ENCODE measurements at regions not wholly inside any gene's neighbourhood (a gene's known extent, or its start where the extent isn't known, plus 50 kb on each side); places are given as distances from the start of the nearest gene placed in this dataset.

DNA sequence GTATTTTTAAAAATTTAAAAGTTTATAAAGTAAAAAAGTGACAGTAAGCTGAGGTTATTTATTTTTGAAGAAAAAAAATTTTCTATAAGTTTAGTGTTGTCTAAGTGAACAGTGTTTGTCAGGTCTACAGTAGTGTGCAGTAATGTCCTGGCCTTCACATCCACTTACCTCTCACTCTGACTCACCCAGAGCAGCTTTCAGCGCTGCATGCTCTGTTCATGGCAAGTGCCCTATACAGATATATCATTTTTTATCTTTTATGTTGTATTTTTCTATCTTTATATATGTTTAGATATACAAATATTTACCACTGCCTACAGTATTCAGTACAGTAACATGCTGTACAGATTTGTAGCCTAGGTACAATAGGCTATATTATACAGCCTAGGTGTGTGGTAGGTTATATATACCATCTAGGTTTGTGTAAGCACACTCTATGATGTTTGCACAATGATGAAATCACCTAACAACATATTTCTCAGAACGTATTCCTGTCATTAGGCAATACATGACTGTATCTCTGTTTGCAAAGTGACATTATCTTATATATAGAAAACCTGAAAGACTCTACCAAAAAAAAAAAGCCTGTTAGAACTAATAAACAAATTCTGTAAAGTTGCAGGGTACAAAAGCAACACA is 75.9 kb upstream of the TMC3 start (continued):
- TF ChIP-seq, protein P1, sequence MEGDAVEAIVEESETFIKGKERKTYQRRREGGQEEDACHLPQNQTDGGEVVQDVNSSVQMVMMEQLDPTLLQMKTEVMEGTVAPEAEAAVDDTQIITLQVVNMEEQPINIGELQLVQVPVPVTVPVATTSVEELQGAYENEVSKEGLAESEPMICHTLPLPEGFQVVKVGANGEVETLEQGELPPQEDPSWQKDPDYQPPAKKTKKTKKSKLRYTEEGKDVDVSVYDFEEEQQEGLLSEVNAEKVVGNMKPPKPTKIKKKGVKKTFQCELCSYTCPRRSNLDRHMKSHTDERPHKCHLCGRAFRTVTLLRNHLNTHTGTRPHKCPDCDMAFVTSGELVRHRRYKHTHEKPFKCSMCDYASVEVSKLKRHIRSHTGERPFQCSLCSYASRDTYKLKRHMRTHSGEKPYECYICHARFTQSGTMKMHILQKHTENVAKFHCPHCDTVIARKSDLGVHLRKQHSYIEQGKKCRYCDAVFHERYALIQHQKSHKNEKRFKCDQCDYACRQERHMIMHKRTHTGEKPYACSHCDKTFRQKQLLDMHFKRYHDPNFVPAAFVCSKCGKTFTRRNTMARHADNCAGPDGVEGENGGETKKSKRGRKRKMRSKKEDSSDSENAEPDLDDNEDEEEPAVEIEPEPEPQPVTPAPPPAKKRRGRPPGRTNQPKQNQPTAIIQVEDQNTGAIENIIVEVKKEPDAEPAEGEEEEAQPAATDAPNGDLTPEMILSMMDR (conservative IDR thresholded peaks at IDR 0.05; ENCODE audit: low read depth in 2 of 2), result no peak
- TF ChIP-seq, protein P2, sequence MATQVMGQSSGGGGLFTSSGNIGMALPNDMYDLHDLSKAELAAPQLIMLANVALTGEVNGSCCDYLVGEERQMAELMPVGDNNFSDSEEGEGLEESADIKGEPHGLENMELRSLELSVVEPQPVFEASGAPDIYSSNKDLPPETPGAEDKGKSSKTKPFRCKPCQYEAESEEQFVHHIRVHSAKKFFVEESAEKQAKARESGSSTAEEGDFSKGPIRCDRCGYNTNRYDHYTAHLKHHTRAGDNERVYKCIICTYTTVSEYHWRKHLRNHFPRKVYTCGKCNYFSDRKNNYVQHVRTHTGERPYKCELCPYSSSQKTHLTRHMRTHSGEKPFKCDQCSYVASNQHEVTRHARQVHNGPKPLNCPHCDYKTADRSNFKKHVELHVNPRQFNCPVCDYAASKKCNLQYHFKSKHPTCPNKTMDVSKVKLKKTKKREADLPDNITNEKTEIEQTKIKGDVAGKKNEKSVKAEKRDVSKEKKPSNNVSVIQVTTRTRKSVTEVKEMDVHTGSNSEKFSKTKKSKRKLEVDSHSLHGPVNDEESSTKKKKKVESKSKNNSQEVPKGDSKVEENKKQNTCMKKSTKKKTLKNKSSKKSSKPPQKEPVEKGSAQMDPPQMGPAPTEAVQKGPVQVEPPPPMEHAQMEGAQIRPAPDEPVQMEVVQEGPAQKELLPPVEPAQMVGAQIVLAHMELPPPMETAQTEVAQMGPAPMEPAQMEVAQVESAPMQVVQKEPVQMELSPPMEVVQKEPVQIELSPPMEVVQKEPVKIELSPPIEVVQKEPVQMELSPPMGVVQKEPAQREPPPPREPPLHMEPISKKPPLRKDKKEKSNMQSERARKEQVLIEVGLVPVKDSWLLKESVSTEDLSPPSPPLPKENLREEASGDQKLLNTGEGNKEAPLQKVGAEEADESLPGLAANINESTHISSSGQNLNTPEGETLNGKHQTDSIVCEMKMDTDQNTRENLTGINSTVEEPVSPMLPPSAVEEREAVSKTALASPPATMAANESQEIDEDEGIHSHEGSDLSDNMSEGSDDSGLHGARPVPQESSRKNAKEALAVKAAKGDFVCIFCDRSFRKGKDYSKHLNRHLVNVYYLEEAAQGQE (IDR thresholded peaks at IDR 0.05; ENCODE audit: unreplicated experiment), result no peak
- no peak for TF ChIP-seq ZNF114 (CRISPR knock-in tag; IDR thresholded peaks at IDR 0.05)

- Histone ChIP-seq H3F3A (replicated peaks; ENCODE audit: low read depth) (no peaks in the 10 kb centered on the region), H3K27me3 (ENCODE audit: insufficient read depth) (no peaks in the 10 kb centered on the region), H3K4me3 (no peak overlapping the region), H3K36me3 (ENCODE audit: insufficient read depth) (0 out of 2 replicates have a peak, but pooled peaks cover 5% of the 10 kb centered on the region), H3K4me2 (no peak overlapping the region), H3K79me2 (replicated peaks; ENCODE audit: insufficient read depth) (no peaks in the 10 kb centered on the region), H3K4me1 (ENCODE audit: insufficient read depth) (peaks cover 18% of the 10 kb centered on the region; the same call in 1 of the 2 replicates), H2AFZ (no peak overlapping the region), H4K20me1 (replicated peaks; ENCODE audit: insufficient read depth) (no peaks in the 10 kb centered on the region), H3K9me2 (ENCODE audit: insufficient read depth) (no peaks in the 10 kb centered on the region), H3K27ac (ENCODE audit: low read depth) (no peak overlapping the region)
- peaks cover 6% of the 10 kb centered on the region; the same call in 2 of the 3 replicates for H3K36me3 Mint-ChIP-seq (ENCODE audit: low read depth)
- no peak for ATAC-seq
- peaks cover 18% of the 10 kb centered on the region; the same call in 2 of the 3 replicates for H3K9me3 Mint-ChIP-seq
- H3K4me3 Mint-ChIP-seq, result no peak overlapping the region
- H3K4me1 Mint-ChIP-seq, result peaks cover 18% of the 10 kb centered on the region
- no peak for DNase-seq (ENCODE audit: low spot score)
- H3K27me3 Mint-ChIP-seq (ENCODE audit: insufficient read depth, low read depth, poor library complexity), result no peaks in the 10 kb centered on the region
- no peak overlapping the region for H3K27ac Mint-ChIP-seq
- TF ChIP-seq, protein P2 (IDR thresholded peaks at IDR 0.05; ENCODE audit: unreplicated experiment), result no peak
- TF ChIP-seq ZNF114 (CRISPR knock-in tag; IDR thresholded peaks at IDR 0.05) (no peak), NANOG (IDR thresholded peaks at IDR 0.05; ENCODE audit: borderline replicate concordance) (no peak), EZH2phosphoT487 (IDR thresholded peaks at IDR 0.05; ENCODE audit: unreplicated experiment) (no peak), EZH2 (IDR thresholded peaks at IDR 0.05; ENCODE audit: low read depth, unreplicated experiment) (no peak), JUNB (IDR thresholded peaks at IDR 0.05; ENCODE audit: unreplicated experiment) (no peak), STAT1 (IDR thresholded peaks at IDR 0.05; ENCODE audit: unreplicated experiment) (no peak), ZNF331 (CRISPR knock-in tag; IDR thresholded peaks at IDR 0.05; ENCODE audit: low read depth) (no peak), POLR2AphosphoS5 (IDR thresholded peaks at IDR 0.05; ENCODE audit: low read depth) (no peak)
- TF ChIP-seq, protein P1 (conservative IDR thresholded peaks at IDR 0.05; ENCODE audit: low read depth in 2 of 2), result no peak
Measured at GRCh38 chr15:81443040-81443820, 69.2 kb upstream of the TMC3 start.

Data from GM23338 (cell line).